GM12878 (cell line): ENCODE measurements at regions not wholly inside any gene's neighbourhood (a gene's known extent, or its start where the extent isn't known, plus 50 kb on each side); places are given as distances from the start of the nearest gene placed in this dataset.

Experiments
- ATAC-seq: fragments of 200-7000 bp; cut with Tn5 transposase; 3 replicates; pipeline ENCODE4 v1.9.1; 2020; ENCODE audit warnings: mild to moderate bottlenecking, moderate library complexity
- BruUV-seq: library from RNA; stranded (reverse); fragments of 400-500 nt; replicated peaks from 2 replicates; lab custom pipeline; 2021; lab: Mats Ljungman, UMichigan
- CTCF ChIA-PET: fragments of 300-600 bp; sonication (Branson Sonifier 250); formaldehyde crosslinking; extraction: SDS; loops from one replicate; lab custom pipeline; 2021; ENCODE audit warnings: inconsistent platforms; lab: Yijun Ruan, JAX
- POLR2A ChIA-PET: fragments of 350-600 bp; formaldehyde crosslinking; extraction: SDS; loops from one replicate; lab custom pipeline; 2021; ENCODE audit warnings: inconsistent platforms; lab: Charles Lee
- RAD21 ChIA-PET: fragments of 300-600 bp; sonication (Branson Sonifier 250); formaldehyde crosslinking; loops from one replicate; lab custom pipeline; 2023; ENCODE audit warnings: antibody characterized with exemption; ENCODE audit not compliant: unreplicated experiment; lab: Charles Lee
- SMC1A ChIA-PET: fragments of 300-600 bp; sonication (Branson Sonifier 250); formaldehyde crosslinking; loops from one replicate; lab custom pipeline; 2023; ENCODE audit not compliant: unreplicated experiment, uncharacterized antibody; lab: Charles Lee
- DNase-seq: peaks from one replicate; pipeline ENCODE4 v3.0.0-alpha.2; 2011; ENCODE audit warnings: low read depth, low spot score
- FAIRE-seq: peaks from 3 replicates; lab custom pipeline; 2011; peaks lifted over from hg19 to GRCh38; lab: Jason Lieb, UNC
- H2AFZ ChIP-seq: 2 replicates; pipeline ENCODE4 v1.6.0; 2011; ENCODE audit warnings: low read depth, low read length, control low read depth; ENCODE audit not compliant: control insufficient read depth
- H3K27ac ChIP-seq: 2 replicates; pipeline ENCODE4 v1.5.1; 2011; ENCODE audit warnings: control low read depth; ENCODE audit not compliant: control insufficient read depth, insufficient read depth
- H3K27me3 ChIP-seq, 2 experiments: replicated peaks in 1 of 2; 2 replicates each; pipeline versions ENCODE4 v1.6.0 to v1.6.1; 2011; ENCODE audit warnings: low read length in 1 of 2; ENCODE audit not compliant: control insufficient read depth in 2 of 2, insufficient read depth in 2 of 2
- H3K36me3 ChIP-seq, 2 experiments: 2 replicates each; pipeline ENCODE4 v1.5.1; 2011; ENCODE audit warnings: low read length in 1 of 2; ENCODE audit not compliant: control insufficient read depth in 2 of 2, insufficient read depth in 2 of 2
- H3K4me1 ChIP-seq: 2 replicates; pipeline ENCODE4 v1.6.1; 2011; ENCODE audit warnings: mild to moderate bottlenecking, low read length, moderate library complexity, mixed read lengths; ENCODE audit not compliant: control insufficient read depth, insufficient read depth
- H3K4me2 ChIP-seq: 2 replicates; pipeline ENCODE4 v1.6.0; 2011; ENCODE audit warnings: control low read depth; ENCODE audit not compliant: control insufficient read depth, insufficient read depth
- H3K4me3 ChIP-seq: fragments of 200-600 bp; sonication (generic); 2 replicates; pipeline ENCODE4 v1.5.1; 2016
- H3K79me2 ChIP-seq: 2 replicates; pipeline ENCODE4 v1.6.0; 2011; ENCODE audit warnings: low read length; ENCODE audit not compliant: control insufficient read depth, insufficient read depth
- H3K9ac ChIP-seq: 2 replicates; pipeline ENCODE4 v1.8.0; 2011; ENCODE audit warnings: low read length, control low read depth, mixed read lengths; ENCODE audit not compliant: control insufficient read depth, insufficient read depth
- H3K9me3 ChIP-seq: replicated peaks from 3 replicates; pipeline ENCODE4 v1.5.1; 2011; ENCODE audit warnings: mild to moderate bottlenecking, low read length; ENCODE audit not compliant: control insufficient read depth, insufficient read depth
- H4K20me1 ChIP-seq: 2 replicates; pipeline ENCODE4 v1.6.0; 2011; ENCODE audit not compliant: control insufficient read depth, insufficient read depth
- CREB1 ChIP-seq: IDR thresholded peaks from 2 replicates; pipeline ENCODE4 v1.6.1; 2012; ENCODE audit warnings: low read depth, mild to moderate bottlenecking, inconsistent platforms
- MYC ChIP-seq: IDR thresholded peaks from 2 replicates; pipeline ENCODE4 v1.6.1; 2011; ENCODE audit warnings: mild to moderate bottlenecking, low read length, moderate library complexity, inconsistent platforms; ENCODE audit not compliant: insufficient read depth, insufficient replicate concordance, insufficient read length, severe bottlenecking
- ZNF217 ChIP-seq: fragments of 450-650 bp; IDR thresholded peaks from 2 replicates; pipeline ENCODE4 v1.6.1; 2017; ENCODE audit warnings: antibody characterized with exemption, mild to moderate bottlenecking
- ZSCAN29 ChIP-seq: fragments of 450-650 bp; IDR thresholded peaks from 2 replicates; pipeline ENCODE4 v1.6.1; 2017; ENCODE audit warnings: mild to moderate bottlenecking, moderate library complexity
- WGBS: methylation state at CpG from one replicate; pipeline ENCODE4 v1.1.6; 2016; ENCODE audit warnings: low lambda C conversion rate; ENCODE audit not compliant: insufficient replicate concordance, insufficient coverage; ENCODE audit errors: missing lambda C conversion rate; 5-methylcytosine and 5-hydroxymethylcytosine counted together
- in situ Hi-C: fragments of 300-500 bp; cut with MboI; formaldehyde crosslinking; loops from 9 replicates; pipeline ENCODE4 v1.14.3; 2018; ENCODE audit warnings: mixed read lengths
- intact Hi-C: fragments of 100-400 bp; cut with micrococcal nuclease; formaldehyde crosslinking; loops from one replicate; pipeline ENCODE4 v1.14.2; 2022; ENCODE audit not compliant: unreplicated experiment
- TF ChIP-seq, protein P1 (sequence below): fragments of 450-650 bp; IDR thresholded peaks from 2 replicates; pipeline ENCODE4 v1.6.1; 2018; ENCODE audit warnings: mild to moderate bottlenecking, low read depth, moderate library complexity; ENCODE audit not compliant: partially characterized antibody
- TF ChIP-seq, protein P2 (sequence below): fragments of 450-650 bp; IDR thresholded peaks from 2 replicates; pipeline ENCODE4 v1.6.1; 2018; ENCODE audit warnings: borderline replicate concordance, mild to moderate bottlenecking; ENCODE audit not compliant: partially characterized antibody
- TF ChIP-seq, protein P3 (sequence below): fragments of 450-650 bp; IDR thresholded peaks from 2 replicates; pipeline ENCODE4 v1.6.1; 2017; ENCODE audit warnings: antibody characterized with exemption, mild to moderate bottlenecking, moderate library complexity

DNA sequence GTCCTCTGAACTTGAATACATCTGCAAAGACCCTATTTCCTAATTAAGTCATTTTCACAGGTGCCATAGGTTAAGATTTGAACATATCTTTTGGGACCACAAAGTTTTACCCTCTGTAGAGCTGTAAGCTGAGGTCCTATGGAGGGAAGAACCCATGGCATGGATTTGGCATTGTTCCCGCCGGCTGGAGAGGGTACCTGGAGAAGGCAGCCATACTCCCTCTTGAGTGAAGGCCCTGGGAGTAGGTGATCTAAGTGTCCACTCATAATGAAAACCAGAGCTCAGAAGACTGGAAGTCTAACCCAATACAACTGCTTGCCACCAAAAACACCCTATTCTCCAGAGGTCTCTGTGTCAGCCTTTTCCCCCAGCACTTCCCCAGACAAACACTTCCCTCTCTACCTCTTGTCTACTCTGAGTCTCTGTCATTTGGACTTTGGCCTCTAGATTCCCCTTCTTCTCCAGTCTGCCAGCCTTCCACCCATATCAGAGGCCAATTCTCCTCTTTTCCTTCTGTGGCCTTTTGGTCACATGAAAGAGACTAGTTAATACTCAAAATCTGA, 363.9 kb downstream of the MAFB start:
- ATAC-seq: no peak
- Histone ChIP-seq H3K4me1 (no peaks in the 10 kb centered on the region), H3K79me2 (no peaks in the 10 kb centered on the region), H3K4me3 (no peak overlapping the region), H4K20me1 (no peaks in the 10 kb centered on the region), H3K9ac (no peak overlapping the region), H2AFZ (no peak overlapping the region), H3K4me2 (no peak overlapping the region), H3K36me3 (no peaks in the 10 kb centered on the region), H3K27ac (no peak overlapping the region), H3K9me3 (no peaks in the 10 kb centered on the region), H3K27me3 (peaks cover 0 to 2% of the 10 kb centered on the region in 2 experiments; a peak in 1 of 4 replicates)
- SMC1A ChIA-PET: no interaction called here
- no TSS peak for BruUV-seq
- FAIRE-seq: no peak
- DNase-seq: no peak
- CTCF ChIA-PET: no interaction called here
- RAD21 ChIA-PET: no interaction called here
- WGBS: 72% methylated on average over 2 of the region's 2 CpGs
- POLR2A ChIA-PET: no interaction called here
- intact Hi-C loops (no loop called here), in situ Hi-C loops (no loop called here)
- TF ChIP-seq, protein P1, sequence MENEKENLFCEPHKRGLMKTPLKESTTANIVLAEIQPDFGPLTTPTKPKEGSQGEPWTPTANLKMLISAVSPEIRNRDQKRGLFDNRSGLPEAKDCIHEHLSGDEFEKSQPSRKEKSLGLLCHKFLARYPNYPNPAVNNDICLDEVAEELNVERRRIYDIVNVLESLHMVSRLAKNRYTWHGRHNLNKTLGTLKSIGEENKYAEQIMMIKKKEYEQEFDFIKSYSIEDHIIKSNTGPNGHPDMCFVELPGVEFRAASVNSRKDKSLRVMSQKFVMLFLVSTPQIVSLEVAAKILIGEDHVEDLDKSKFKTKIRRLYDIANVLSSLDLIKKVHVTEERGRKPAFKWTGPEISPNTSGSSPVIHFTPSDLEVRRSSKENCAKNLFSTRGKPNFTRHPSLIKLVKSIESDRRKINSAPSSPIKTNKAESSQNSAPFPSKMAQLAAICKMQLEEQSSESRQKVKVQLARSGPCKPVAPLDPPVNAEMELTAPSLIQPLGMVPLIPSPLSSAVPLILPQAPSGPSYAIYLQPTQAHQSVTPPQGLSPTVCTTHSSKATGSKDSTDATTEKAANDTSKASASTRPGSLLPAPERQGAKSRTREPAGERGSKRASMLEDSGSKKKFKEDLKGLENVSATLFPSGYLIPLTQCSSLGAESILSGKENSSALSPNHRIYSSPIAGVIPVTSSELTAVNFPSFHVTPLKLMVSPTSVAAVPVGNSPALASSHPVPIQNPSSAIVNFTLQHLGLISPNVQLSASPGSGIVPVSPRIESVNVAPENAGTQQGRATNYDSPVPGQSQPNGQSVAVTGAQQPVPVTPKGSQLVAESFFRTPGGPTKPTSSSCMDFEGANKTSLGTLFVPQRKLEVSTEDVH: no peak
- TF ChIP-seq ZNF217: no peak
- no peak for TF ChIP-seq MYC
- TF ChIP-seq, protein P2, sequence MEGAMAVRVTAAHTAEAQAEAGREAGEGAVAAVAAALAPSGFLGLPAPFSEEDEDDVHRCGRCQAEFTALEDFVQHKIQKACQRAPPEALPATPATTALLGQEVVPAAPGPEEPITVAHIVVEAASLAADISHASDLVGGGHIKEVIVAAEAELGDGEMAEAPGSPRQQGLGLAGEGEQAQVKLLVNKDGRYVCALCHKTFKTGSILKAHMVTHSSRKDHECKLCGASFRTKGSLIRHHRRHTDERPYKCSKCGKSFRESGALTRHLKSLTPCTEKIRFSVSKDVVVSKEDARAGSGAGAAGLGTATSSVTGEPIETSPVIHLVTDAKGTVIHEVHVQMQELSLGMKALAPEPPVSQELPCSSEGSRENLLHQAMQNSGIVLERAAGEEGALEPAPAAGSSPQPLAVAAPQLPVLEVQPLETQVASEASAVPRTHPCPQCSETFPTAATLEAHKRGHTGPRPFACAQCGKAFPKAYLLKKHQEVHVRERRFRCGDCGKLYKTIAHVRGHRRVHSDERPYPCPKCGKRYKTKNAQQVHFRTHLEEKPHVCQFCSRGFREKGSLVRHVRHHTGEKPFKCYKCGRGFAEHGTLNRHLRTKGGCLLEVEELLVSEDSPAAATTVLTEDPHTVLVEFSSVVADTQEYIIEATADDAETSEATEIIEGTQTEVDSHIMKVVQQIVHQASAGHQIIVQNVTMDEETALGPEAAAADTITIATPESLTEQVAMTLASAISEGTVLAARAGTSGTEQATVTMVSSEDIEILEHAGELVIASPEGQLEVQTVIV: no peak
- TF ChIP-seq, protein P3, sequence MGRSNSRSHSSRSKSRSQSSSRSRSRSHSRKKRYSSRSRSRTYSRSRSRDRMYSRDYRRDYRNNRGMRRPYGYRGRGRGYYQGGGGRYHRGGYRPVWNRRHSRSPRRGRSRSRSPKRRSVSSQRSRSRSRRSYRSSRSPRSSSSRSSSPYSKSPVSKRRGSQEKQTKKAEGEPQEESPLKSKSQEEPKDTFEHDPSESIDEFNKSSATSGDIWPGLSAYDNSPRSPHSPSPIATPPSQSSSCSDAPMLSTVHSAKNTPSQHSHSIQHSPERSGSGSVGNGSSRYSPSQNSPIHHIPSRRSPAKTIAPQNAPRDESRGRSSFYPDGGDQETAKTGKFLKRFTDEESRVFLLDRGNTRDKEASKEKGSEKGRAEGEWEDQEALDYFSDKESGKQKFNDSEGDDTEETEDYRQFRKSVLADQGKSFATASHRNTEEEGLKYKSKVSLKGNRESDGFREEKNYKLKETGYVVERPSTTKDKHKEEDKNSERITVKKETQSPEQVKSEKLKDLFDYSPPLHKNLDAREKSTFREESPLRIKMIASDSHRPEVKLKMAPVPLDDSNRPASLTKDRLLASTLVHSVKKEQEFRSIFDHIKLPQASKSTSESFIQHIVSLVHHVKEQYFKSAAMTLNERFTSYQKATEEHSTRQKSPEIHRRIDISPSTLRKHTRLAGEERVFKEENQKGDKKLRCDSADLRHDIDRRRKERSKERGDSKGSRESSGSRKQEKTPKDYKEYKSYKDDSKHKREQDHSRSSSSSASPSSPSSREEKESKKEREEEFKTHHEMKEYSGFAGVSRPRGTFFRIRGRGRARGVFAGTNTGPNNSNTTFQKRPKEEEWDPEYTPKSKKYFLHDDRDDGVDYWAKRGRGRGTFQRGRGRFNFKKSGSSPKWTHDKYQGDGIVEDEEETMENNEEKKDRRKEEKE: no peak
- TF ChIP-seq CREB1: no peak
- no peak for TF ChIP-seq ZSCAN29
